AG10803 (cell line): ENCODE measurements at regions not wholly inside any gene's neighbourhood (a gene's known extent, or its start where the extent isn't known, plus 50 kb on each side); places are given as distances from the start of the nearest gene placed in this dataset.

Experiments used
- DNase-seq: peaks from one replicate; pipeline ENCODE4 v3.0.0; 2010; ENCODE audit warnings: low read depth
- H3K4me3 ChIP-seq: 2 replicates; pipeline ENCODE4 v1.5.1; 2011; ENCODE audit warnings: mild to moderate bottlenecking, low read length, control low read depth
- TF ChIP-seq, protein P1 (sequence below): conservative IDR thresholded peaks from 2 replicates; pipeline ENCODE4 v1.5.1; 2011; ENCODE audit warnings: mild to moderate bottlenecking, low read length, control low read depth, inconsistent platforms

DNA sequence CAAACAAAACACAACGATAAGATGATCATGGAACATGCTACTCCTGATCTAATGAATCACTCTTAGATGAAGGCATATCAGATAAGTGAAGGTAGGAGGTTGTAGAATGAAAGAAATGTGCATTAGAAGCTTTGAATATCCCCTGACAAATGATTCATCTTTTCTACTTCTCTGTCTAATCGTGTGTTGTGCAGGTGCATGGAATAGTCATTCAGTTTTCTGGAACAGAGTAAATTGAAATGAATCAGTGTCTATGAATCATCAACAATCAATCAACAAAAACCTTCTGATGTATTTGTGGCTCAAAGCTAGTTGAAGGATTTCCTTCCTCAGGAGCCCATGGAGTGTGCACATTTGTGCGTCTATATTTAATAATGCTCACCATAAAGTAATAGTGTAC is 1290.4 kb upstream of the PCDH20 start:
- TF ChIP-seq, protein P1, sequence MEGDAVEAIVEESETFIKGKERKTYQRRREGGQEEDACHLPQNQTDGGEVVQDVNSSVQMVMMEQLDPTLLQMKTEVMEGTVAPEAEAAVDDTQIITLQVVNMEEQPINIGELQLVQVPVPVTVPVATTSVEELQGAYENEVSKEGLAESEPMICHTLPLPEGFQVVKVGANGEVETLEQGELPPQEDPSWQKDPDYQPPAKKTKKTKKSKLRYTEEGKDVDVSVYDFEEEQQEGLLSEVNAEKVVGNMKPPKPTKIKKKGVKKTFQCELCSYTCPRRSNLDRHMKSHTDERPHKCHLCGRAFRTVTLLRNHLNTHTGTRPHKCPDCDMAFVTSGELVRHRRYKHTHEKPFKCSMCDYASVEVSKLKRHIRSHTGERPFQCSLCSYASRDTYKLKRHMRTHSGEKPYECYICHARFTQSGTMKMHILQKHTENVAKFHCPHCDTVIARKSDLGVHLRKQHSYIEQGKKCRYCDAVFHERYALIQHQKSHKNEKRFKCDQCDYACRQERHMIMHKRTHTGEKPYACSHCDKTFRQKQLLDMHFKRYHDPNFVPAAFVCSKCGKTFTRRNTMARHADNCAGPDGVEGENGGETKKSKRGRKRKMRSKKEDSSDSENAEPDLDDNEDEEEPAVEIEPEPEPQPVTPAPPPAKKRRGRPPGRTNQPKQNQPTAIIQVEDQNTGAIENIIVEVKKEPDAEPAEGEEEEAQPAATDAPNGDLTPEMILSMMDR: no peak
- DNase-seq: no peak
- no peak overlapping the region for H3K4me3 ChIP-seq

DNA sequence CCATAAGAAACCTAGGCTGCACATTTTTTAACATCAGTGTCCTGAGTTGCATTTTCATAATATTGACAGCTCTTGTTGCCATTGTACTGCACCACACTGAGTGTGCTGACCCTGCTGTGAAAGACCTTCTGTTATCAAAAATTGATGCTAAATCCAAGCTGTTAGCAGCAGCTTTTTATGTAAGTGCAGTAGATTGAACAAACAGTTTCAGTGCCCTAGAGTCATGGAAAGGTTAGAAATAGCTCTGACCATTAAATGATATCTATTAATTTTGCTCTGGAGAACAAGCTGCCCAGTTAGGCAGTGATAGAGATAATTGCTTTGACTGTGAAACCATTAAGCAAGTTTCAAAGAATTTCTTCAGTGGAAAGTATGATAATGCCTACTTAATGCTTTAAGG is 1289.2 kb upstream of the PCDH20 start:
- DNase-seq: no peak
- no peak overlapping the region for H3K4me3 ChIP-seq
- TF ChIP-seq, protein P1: no peak

DNA sequence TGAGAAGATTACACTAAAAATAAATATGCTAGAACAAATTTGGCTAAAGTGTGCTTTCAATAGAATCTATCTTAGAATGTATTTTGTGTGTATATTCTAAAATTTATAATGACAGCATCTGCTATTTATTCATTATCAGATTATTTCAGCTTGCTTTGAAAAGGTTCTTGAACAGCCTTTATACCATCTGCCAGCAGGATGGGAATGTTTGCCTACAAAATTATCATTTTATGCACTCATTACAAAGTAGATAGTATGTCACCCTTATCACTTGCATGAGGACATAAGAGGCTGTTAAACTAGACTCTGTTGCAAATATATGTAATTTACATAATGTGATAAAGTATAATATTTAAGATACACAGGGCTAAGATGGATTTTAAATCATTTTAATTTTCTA is 1286.9 kb upstream of the PCDH20 start:
- H3K4me3 ChIP-seq: no peak overlapping the region
- TF ChIP-seq, protein P1: no peak
- DNase-seq: no peak

DNA sequence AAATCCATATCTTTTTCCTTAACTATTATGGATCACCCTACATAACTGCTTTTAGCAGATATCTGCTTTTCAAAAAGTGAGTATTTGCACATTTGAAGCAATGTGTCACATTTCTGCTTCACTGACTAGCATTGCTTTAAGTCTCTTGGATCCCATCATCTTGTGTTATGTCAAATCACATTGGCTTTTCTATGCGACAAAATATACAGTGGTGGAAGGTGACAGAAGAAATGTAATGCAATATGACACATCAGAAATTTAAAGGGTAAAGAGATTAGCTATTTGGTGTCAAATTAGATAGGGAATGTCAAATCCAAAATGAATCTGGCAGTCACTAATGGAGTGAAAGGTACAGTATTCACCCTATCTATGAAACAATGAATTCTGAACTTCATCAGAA is 1282.1 kb upstream of the PCDH20 start:
- DNase-seq: no peak
- H3K4me3 ChIP-seq: no peak overlapping the region
- TF ChIP-seq, protein P1: no peak

DNA sequence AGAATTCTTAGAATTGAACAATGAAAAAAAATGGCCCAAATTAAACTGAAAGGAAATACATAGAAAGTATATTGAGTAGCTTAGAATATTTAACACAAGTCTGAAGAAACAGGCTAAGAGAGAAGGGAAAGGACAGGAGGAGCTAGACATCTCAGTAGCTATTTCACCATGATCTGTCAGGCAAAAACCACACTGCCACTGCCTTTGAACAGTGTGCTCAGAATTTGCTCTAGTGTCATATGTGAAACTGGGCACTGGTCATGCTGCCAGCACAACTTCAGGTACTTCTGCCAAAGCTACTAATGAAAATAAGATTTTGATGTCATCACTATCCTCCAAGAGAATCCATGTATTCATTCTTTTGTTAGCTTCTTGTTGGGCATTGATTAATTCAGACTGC is 1280.8 kb upstream of the PCDH20 start:
- DNase-seq: no peak
- H3K4me3 ChIP-seq: no peak overlapping the region
- TF ChIP-seq, protein P1: no peak

DNA sequence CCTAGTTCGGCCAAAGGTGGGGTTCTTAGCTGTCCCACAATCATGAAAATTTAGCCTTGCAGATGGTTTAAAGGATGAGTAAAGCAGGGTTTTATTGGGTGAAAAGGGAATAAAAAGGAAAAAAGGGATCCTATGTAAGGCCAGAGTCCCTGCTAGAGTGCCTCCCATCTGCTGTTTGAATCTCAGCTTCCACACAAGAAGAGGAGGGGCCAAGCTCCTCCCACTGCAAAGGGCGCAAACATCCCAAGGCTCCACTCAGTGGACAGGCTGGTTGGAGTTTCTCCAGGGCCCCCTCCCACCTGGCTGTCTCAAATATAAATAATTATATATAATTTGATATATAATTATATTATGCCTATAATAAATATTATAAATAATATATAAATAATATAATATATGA is 1272.1 kb upstream of the PCDH20 start:
- TF ChIP-seq, protein P1: no peak
- no peak overlapping the region for H3K4me3 ChIP-seq
- no peak for DNase-seq

DNA sequence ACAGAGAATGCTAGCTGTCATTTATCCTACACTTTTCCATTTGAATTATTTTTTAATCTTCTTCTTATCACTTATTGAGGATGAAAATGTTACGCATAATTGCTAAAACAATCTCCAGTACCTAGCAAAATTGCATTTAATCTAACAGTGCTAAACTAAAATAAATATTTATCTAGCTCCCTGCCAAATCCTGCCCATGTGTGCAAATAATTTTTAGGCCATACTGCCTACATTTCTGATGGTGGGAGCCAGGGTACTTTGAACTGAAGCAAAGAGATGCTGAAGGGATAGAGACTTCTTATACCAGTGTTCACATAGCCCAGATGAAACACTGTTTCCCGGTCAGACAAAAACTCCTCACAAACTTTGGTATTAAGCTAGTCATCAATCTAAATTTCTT is 1268.7 kb upstream of the PCDH20 start:
- DNase-seq: no peak
- TF ChIP-seq, protein P1: no peak

More for the DNA sequence above, 1268.7 kb upstream of the PCDH20 start:
- H3K4me3 ChIP-seq: no peak overlapping the region
